Gastroesophageal sphincter (tissue), 3 donors: ENCODE measurements at regions not wholly inside any gene's neighbourhood (a gene's known extent, or its start where the extent isn't known, plus 50 kb on each side); places are given as distances from the start of the nearest gene placed in this dataset.

ENCODE experiments used
- POLR2A ChIP-seq, 2 donors: fragments of 450-650 bp; IDR thresholded peaks; one replicate each; pipeline ENCODE4 v1.6.1; 2017; ENCODE audit warnings: antibody characterized with exemption in 2 of 2, mild to moderate bottlenecking in 2 of 2, moderate library complexity in 1 of 2
- POLR2AphosphoS5 ChIP-seq: sonication (generic); formaldehyde crosslinking; IDR thresholded peaks from one replicate; pipeline ENCODE4 v1.6.1; 2017; ENCODE audit warnings: antibody characterized with exemption
- TF ChIP-seq, protein P1 (sequence below), 4 experiments: fragments of 200-600 bp in 2 of 4; fragments of 450-650 bp in 2 of 4; sonication (generic) in 1 of 4; IDR thresholded peaks; one replicate each; pipeline ENCODE4 v1.5.1; 2017 to 2019; ENCODE audit warnings: antibody characterized with exemption in 4 of 4, mild to moderate bottlenecking in 2 of 4, moderate library complexity in 2 of 4

DNA sequence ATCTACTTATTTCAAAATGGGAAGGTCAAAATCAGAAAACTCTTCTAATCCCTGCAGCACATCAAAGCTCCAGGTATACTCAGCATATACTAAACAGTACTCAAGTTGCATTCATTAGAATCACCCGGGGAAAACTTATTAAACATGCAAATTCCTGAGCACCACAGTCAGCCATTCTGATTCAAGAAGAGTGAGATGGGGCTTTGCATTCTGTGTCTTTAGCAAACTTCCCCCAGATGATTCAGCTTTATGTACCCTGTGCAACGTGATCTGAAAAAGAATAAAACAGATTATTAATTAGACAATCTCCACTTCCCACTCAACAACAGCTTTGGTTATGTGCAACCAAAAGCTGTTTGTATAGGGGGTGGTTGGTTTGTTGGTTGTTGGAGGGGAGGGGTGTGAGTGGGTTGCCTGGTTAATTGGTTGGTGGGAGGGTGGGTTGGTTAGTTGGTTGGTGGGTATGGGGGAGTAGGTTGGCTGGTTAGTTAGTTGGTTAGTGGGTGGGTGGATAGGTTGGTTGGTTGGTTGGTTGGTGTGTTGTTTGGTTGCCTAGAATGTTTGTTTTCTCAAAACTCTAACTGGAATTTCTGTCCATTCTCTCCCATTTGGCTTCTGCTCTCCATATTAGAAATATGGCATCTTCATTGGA is 112.5 kb upstream of the AGAP1 start:
- TF ChIP-seq, protein P1, sequence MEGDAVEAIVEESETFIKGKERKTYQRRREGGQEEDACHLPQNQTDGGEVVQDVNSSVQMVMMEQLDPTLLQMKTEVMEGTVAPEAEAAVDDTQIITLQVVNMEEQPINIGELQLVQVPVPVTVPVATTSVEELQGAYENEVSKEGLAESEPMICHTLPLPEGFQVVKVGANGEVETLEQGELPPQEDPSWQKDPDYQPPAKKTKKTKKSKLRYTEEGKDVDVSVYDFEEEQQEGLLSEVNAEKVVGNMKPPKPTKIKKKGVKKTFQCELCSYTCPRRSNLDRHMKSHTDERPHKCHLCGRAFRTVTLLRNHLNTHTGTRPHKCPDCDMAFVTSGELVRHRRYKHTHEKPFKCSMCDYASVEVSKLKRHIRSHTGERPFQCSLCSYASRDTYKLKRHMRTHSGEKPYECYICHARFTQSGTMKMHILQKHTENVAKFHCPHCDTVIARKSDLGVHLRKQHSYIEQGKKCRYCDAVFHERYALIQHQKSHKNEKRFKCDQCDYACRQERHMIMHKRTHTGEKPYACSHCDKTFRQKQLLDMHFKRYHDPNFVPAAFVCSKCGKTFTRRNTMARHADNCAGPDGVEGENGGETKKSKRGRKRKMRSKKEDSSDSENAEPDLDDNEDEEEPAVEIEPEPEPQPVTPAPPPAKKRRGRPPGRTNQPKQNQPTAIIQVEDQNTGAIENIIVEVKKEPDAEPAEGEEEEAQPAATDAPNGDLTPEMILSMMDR (IDR thresholded peaks at IDR 0.05) = no peak
- TF ChIP-seq POLR2A (IDR thresholded peaks at IDR 0.05) = no peak
- no peak for TF ChIP-seq POLR2AphosphoS5
